ENCODE measurements at regions not wholly inside any gene's neighbourhood (a gene's known extent, or its start where the extent isn't known, plus 50 kb on each side); places are given as distances from the start of the nearest gene placed in this dataset.

- DNase-seq (ENCODE audit: low spot score), result no peak
- Histone ChIP-seq H3K4me1 (ENCODE audit: insufficient read depth, low read length, poor library complexity, severe bottlenecking) (peaks cover 7% of the 10 kb centered on the region), H3K4me3 (ENCODE audit: low read depth, low read length, poor library complexity, severe bottlenecking) (no peak overlapping the region), H3K27ac (ENCODE audit: low read depth, low read length, poor library complexity, severe bottlenecking) (no peak overlapping the region), H3K27me3 (replicated peaks; ENCODE audit: insufficient read depth, low read depth, low read length, poor library complexity) (no peaks in the 10 kb centered on the region), H3K9me3 (ENCODE audit: low read depth, low read length, poor library complexity, severe bottlenecking) (no peaks in the 10 kb centered on the region), H3K36me3 (ENCODE audit: insufficient read depth, low read length, poor library complexity, severe bottlenecking) (no peaks in the 10 kb centered on the region)
- ChIA-PET CTCF (no interaction called here), POLR2A (ENCODE audit: low non-redundant PET) (no interaction called here)
- intact Hi-C loops (cut with micrococcal nuclease; ENCODE audit: unreplicated experiment), result no loop called here
- TF ChIP-seq EZH2 (IDR thresholded peaks at IDR 0.05; ENCODE audit: borderline replicate concordance, low read depth, low read length, poor library complexity, severe bottlenecking) (no peak), CTCF (conservative IDR thresholded peaks at IDR 0.05; ENCODE audit: low read depth, low read length) (no peak)
- BruUV-seq (replicated peaks), result no TSS peak
Observed at GRCh38 chr6:3581469-3581868, 124.6 kb upstream of the SLC22A23 start.

GRCh38 chr6:3579652-3580175, 122.9 kb upstream of the SLC22A23 start:
- no peaks in the 10 kb centered on the region for H3K4me1 ChIP-seq (ENCODE audit: insufficient read depth, low read length, poor library complexity, severe bottlenecking)
- TF ChIP-seq EZH2 (IDR thresholded peaks at IDR 0.05; ENCODE audit: borderline replicate concordance, low read depth, low read length, poor library complexity, severe bottlenecking) (no peak), CTCF (conservative IDR thresholded peaks at IDR 0.05; ENCODE audit: low read depth, low read length) (no peak)
- POLR2A ChIA-PET (ENCODE audit: low non-redundant PET), result no interaction called here
- no peak overlapping the region for H3K4me3 ChIP-seq (ENCODE audit: low read depth, low read length, poor library complexity, severe bottlenecking)
- no peaks in the 10 kb centered on the region for H3K9me3 ChIP-seq (ENCODE audit: low read depth, low read length, poor library complexity, severe bottlenecking)
- intact Hi-C loops (cut with micrococcal nuclease; ENCODE audit: unreplicated experiment), result no loop called here
- DNase-seq (ENCODE audit: low spot score), result no peak
- no peaks in the 10 kb centered on the region for H3K27me3 ChIP-seq (replicated peaks; ENCODE audit: insufficient read depth, low read depth, low read length, poor library complexity)
- no peak overlapping the region for H3K27ac ChIP-seq (ENCODE audit: low read depth, low read length, poor library complexity, severe bottlenecking)
- CTCF ChIA-PET, result no interaction called here
- no peaks in the 10 kb centered on the region for H3K36me3 ChIP-seq (ENCODE audit: insufficient read depth, low read length, poor library complexity, severe bottlenecking)
- BruUV-seq (replicated peaks), result no TSS peak

- Histone ChIP-seq H3K27ac (ENCODE audit: low read depth, low read length, poor library complexity, severe bottlenecking) (no peak overlapping the region), H3K27me3 (replicated peaks; ENCODE audit: insufficient read depth, low read depth, low read length, poor library complexity) (no peaks in the 10 kb centered on the region), H3K9me3 (ENCODE audit: low read depth, low read length, poor library complexity, severe bottlenecking) (no peaks in the 10 kb centered on the region), H3K4me1 (ENCODE audit: insufficient read depth, low read length, poor library complexity, severe bottlenecking) (no peaks in the 10 kb centered on the region), H3K36me3 (ENCODE audit: insufficient read depth, low read length, poor library complexity, severe bottlenecking) (no peaks in the 10 kb centered on the region), H3K4me3 (ENCODE audit: low read depth, low read length, poor library complexity, severe bottlenecking) (no peak overlapping the region)
- BruUV-seq (replicated peaks), result no TSS peak
- ChIA-PET POLR2A (ENCODE audit: low non-redundant PET) (no interaction called here), CTCF (no interaction called here)
- DNase-seq (ENCODE audit: low spot score), result no peak
- intact Hi-C loops (cut with micrococcal nuclease; ENCODE audit: unreplicated experiment), result no loop called here
- TF ChIP-seq EZH2 (IDR thresholded peaks at IDR 0.05; ENCODE audit: borderline replicate concordance, low read depth, low read length, poor library complexity, severe bottlenecking), result no peak
- TF ChIP-seq CTCF (conservative IDR thresholded peaks at IDR 0.05; ENCODE audit: low read depth, low read length), result no peak
Observed at GRCh38 chr6:3578981-3579380, 122.1 kb upstream of the SLC22A23 start.
